Upper lobe of left lung (tissue), 4 donors: ENCODE measurements at regions not wholly inside any gene's neighbourhood (a gene's known extent, or its start where the extent isn't known, plus 50 kb on each side); places are given as distances from the start of the nearest gene placed in this dataset.

Experiments used
- POLR2A ChIP-seq, 4 donors: fragments of 450-650 bp; IDR thresholded peaks; one replicate each; pipeline ENCODE4 v1.5.1; 2016 to 2017; ENCODE audit warnings: antibody characterized with exemption in 4 of 4, mild to moderate bottlenecking in 2 of 4
- TF ChIP-seq, protein P1 (sequence below), 6 experiments: fragments of 450-650 bp in 4 of 6; fragments of 200-600 bp in 2 of 6; sonication (generic) in 2 of 6; IDR thresholded peaks; one replicate each; pipeline ENCODE4 v1.5.1; 2016 to 2019; ENCODE audit warnings: antibody characterized with exemption in 6 of 6

- TF ChIP-seq, protein P1, sequence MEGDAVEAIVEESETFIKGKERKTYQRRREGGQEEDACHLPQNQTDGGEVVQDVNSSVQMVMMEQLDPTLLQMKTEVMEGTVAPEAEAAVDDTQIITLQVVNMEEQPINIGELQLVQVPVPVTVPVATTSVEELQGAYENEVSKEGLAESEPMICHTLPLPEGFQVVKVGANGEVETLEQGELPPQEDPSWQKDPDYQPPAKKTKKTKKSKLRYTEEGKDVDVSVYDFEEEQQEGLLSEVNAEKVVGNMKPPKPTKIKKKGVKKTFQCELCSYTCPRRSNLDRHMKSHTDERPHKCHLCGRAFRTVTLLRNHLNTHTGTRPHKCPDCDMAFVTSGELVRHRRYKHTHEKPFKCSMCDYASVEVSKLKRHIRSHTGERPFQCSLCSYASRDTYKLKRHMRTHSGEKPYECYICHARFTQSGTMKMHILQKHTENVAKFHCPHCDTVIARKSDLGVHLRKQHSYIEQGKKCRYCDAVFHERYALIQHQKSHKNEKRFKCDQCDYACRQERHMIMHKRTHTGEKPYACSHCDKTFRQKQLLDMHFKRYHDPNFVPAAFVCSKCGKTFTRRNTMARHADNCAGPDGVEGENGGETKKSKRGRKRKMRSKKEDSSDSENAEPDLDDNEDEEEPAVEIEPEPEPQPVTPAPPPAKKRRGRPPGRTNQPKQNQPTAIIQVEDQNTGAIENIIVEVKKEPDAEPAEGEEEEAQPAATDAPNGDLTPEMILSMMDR (IDR thresholded peaks at IDR 0.05) = no peak
- no peak for TF ChIP-seq POLR2A (IDR thresholded peaks at IDR 0.05)
Observed at GRCh38 chr2:209002054-209002453, 421.8 kb upstream of the MAP2 start.
